ENCODE measurements at regions not wholly inside any gene's neighbourhood (a gene's known extent, or its start where the extent isn't known, plus 50 kb on each side); places are given as distances from the start of the nearest gene placed in this dataset.

DNA sequence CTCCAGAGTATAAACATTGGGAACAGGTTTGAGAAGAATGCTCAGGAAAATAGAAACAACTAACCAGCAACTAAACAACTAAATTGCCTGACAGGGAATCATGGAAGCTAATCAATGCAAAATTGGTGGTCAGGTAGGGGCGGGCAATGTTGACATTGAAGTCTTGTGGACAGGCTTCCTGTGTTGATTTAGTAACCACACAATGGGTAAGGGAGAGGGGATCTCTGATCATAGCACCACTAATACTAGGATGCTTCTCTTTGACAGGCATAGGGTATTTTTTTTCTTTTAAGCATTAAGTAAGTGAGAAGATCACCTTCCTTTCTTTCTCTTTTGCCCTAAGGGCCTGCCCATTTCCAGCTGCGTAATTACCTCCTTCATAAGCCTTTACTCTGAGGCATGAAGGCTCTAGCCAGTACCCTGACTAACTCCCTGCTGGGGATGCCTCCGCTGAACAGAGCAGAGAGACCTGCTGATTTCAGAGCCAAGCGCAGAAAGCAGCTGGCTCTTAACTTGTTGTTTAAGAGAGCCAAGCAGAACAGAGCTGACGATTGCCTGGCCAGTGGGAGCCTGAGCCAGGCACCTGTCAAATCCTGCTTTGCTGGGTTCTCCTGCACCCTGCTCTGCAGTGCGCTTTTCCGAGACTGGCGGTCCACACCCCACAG, 118.7 kb downstream of the BMP2 start:
- DNase-seq, result no peak

DNA sequence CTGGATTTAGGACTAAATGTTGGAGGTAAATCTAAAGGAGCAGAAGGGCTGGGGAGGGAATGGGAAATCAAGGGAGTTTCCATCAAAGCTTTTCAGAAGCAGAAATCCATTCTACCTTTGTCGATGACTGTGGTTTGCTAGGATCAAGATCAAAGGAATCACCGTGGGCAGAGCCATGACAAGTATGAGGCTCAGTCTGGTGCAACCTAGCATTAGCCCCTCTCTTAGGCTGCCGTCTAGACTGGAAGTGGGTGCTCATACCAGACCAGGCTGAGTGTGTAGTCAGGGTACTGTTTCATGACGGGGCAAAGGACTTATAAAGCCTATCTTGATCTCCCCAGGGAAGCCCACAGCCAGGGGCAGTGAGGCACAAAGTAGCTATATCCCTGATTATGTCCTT, 120.5 kb downstream of the BMP2 start:
- DNase-seq, result no peak

GRCh38 chr20:6888736-6889395, 121.4 kb downstream of the BMP2 start:
- DNase-seq, result no peak

DNA sequence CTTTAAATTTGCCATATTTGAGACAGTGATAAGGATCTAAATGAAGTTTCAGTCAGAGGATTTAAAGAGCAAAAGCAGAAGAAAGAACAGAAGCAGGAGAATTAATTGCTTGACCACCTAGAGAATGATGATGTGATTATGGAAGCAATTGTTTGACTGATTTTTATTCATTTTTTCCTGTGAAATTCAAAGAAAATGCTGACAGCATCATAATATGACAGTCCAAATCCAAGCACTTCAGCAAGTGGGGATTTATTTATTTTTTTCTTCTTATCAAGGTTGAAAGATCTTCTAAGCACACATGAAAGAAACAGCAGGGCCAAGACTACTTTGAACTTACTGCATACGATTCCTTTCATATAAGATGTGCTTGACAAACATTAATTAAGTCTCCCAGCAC, 125.2 kb downstream of the BMP2 start:
- no peak for DNase-seq

DNA sequence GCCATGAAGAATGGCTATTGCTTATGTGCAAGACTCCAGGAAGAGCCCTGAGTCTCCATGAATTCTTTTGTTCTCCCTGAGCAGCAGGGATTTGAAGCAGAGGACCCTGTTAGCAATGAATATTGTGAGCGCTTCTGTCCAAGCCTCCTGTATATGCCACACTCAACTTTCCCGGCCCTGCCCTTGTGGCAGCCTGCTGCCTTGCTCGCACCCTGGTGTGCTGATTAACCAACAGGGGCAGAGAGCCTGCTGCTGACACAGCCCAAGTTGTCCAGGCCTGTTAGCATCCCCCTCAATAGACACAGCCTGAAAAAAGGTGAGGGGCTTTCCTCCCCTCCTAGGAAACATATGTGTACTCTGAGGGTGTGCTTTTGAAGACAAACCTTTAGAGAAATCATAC, 131.4 kb downstream of the BMP2 start:
- no peak for DNase-seq

DNA sequence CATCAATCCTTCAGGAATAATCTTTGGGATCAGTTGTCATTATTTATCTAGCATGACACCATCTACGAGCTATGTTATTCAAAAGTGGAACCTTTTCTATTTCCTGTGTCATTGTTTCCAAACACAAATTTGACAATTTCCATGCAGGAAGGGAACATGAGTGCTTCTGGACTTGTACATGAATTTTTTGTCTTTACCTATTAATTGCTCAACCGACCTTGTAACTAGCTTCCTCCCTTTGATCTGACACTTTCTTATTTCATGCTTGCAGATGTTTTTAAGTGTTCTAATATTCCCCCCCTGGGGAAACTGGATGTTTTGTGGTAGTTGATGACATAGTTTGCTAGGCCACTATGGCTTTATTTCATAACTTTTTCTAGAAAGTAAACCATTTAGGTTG, 139.4 kb downstream of the BMP2 start:
- no peak for DNase-seq

DNA sequence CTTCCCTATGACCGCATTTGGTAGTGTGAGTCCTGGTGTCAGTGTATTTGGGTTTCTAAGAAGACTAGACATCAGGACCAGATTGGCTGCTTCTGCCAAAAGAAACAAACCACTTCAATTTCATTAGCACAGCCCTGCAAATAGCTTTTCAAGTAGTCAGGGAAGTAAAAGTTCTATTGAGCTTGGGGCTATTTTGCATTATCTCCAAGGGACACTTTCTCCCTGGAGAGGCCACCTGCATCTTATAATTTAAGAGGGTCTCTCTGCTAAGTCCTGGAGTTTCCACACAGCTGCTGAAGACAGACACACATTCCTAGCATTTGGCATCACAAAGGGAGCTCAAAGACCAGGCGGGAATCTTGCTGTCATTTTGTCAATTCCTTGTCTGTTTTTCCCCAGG, 141.2 kb downstream of the BMP2 start:
- no peak for DNase-seq

DNA sequence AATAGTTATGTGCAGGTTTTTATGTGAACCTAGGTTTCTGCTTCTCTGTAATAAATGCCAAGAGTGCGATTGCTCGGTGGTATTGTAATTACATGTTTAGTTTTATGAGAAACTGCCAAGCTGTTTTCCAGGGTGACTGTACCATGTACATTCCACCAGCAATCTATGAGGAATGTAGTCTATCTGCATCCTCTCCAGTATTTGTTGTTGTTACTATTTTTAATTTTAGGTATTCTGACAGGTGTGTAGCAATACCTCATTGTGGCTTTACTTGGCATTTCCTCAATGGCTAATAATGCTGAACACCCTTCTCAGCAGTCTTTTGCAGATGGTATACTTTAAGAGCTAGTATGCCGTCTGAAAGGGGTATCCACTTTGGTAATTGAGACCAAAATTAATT, 142.1 kb downstream of the BMP2 start:
- DNase-seq, result no peak

GRCh38 chr20:6914986-6915385, 147.5 kb downstream of the BMP2 start:
- DNase-seq, result no peak

GRCh38 chr20:6916938-6917337, 149.5 kb downstream of the BMP2 start:
- no peak for DNase-seq

GRCh38 chr20:6919792-6920468, 152.4 kb downstream of the BMP2 start:
- DNase-seq, result no peak

DNA sequence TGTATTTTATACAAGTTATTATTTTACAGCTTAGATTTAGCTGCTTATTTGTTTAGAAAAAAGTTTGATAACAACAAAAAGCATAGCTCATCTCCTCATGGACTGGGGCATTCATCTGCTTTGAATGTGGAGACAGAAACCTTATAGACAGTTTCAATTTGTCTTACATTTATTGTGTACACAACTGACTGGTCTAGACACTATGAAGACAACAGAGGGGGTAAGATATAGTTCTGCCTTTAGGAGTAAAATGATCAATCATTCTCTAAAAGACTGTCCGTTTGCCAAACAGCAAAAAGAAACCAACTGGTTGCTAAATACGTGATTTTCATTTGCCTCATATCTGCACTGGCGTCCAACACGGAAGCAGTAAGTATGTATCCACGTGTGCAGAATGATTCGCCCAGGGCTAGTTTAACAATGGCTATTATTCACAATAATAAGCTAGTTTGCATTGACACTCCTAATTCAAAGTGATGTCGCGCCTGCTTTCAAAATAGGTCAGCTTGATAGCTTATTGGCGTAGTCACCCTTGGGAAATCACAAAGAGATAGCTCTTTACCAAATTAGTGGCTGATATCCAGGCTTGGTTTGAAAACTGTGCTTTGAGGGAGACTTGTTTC, 153.6 kb downstream of the BMP2 start:
- DNase-seq, result no peak

- no peak for DNase-seq
These were observed 154.4 kb downstream of the BMP2 start for GRCh38 chr20:6921717-6922386.

- no peak for DNase-seq
These were observed 157.2 kb downstream of the BMP2 start for GRCh38 chr20:6924681-6925080.

GRCh38 chr20:6925744-6926278, 158.3 kb downstream of the BMP2 start:
- no peak for DNase-seq

GRCh38 chr20:6940048-6940447, 172.6 kb downstream of the BMP2 start:
- DNase-seq, result no peak

DNA sequence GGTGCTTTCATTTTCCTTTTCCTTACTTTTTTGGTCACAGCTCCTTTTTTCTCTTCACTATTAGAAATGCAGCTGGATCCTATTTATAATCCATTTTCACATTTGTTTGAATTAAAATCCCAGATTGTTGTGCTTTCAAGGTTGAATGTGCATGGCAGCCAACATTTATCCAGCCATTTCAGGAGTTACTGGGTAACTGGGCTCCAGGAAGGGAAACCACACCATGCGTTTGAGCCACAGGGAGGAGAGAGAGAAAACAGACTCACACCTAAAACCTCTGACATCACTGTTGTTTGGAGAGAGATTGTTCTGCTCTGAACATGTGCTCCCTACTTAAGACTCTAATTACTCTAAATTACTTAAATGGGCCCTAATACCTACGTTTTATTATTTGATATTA, 173.4 kb downstream of the BMP2 start:
- DNase-seq, result no peak

DNA sequence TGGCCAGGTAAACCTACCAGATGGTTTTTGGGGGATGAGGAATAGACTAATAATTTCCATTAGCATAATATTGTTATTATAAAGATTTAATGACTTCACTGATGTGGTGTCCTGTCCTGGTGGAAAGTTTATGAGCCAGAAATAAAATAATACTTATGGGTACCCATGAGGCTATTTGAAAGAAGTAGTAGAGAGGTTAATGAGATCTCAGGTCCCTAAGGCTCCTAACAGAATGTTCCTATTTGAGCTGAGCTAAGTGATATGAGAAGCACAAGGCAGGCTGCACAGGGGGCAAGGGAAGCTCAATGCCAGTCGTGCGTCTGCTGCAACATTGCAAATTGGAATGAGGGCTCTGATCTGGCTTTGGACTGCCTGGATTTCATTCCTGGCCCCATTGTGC, 174.1 kb downstream of the BMP2 start:
- DNase-seq, result no peak

GRCh38 chr20:6942266-6942665, 174.8 kb downstream of the BMP2 start:
- DNase-seq, result no peak

- no peak for DNase-seq
These were observed 176.8 kb downstream of the BMP2 start for GRCh38 chr20:6944292-6944691.

GRCh38 chr20:6953611-6954010, 186.1 kb downstream of the BMP2 start:
- DNase-seq, result no peak

GRCh38 chr20:6954219-6954618, 186.7 kb downstream of the BMP2 start:
- DNase-seq, result no peak

DNA sequence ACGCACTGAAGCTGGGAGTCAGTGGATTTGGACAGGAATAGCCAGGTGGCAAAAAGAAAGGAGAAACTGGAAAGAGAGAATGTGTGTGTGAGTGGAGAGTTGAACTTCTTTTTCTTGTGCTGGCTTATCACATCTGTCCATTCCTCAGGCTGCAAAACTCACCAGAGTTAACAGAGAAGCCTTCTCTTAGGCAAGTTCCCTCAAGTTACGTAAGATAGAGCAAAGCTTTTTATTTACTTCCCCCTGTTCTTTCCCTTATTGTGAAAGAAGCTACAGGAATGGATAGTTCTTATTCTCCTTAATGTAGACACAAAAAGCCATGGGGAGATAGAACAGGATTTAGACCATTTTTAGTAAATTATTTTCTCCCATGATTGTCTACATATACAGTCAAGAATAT, 188.6 kb downstream of the BMP2 start:
- DNase-seq, result no peak

Measured in C1 segment of cervical spinal cord (tissue), 14 donors.